ENCODE measurements at regions not wholly inside any gene's neighbourhood (a gene's known extent, or its start where the extent isn't known, plus 50 kb on each side); places are given as distances from the start of the nearest gene placed in this dataset.

DNA sequence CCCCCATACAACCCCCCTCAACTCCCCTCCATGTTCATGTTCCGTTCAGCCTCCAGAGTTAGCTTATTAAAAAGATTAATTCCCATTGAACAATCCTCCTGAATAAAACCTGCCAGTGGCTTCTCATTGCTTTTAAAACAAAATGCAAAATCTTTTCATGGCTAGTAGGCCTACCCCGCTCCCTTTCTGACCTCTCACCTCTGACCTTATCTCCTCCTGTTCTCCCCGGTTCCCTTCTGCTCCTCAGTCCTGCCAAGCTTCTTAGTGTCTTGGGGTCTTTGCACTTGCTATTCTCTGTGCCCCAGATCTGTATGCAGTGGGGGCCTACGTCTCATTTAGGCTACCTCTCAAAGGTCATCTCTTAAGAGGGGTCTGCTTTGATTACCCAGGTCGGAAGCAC lies 64.3 kb downstream of the RHOB start:
- TF ChIP-seq CTCF (IDR thresholded peaks at IDR 0.05), result no peak
- no peak for TF ChIP-seq POLR2A (IDR thresholded peaks at IDR 0.05)
